Activated CD4-positive, alpha-beta T cell treated with anti-CD3 and anti-CD28 coated beads, Interleukin-2, amount 10 ng/mL, durations not matched to agents 24 days and 14 days (primary cell): ENCODE measurements at regions not wholly inside any gene's neighbourhood (a gene's known extent, or its start where the extent isn't known, plus 50 kb on each side); places are given as distances from the start of the nearest gene placed in this dataset.
"Not testable (repeated sequence)": the region's sequence is repeated elsewhere in the genome, so short reads cannot be mapped to it uniquely, and the experiment has no call there.

Experiments used
- DNase-seq: peaks from one replicate; pipeline ENCODE4 v3.0.0; 2022
- H3K27ac Mint-ChIP-seq: one replicate; pipeline ENCODE4 v1.8.0; 2022; ENCODE audit warnings: mild to moderate bottlenecking, mixed read lengths
- H3K27me3 Mint-ChIP-seq: one replicate; pipeline ENCODE4 v1.8.0; 2022; ENCODE audit warnings: mixed read lengths
- H3K36me3 Mint-ChIP-seq: one replicate; pipeline ENCODE4 v1.8.0; 2022; ENCODE audit warnings: low read depth, mild to moderate bottlenecking, mixed read lengths
- H3K4me1 Mint-ChIP-seq: one replicate; pipeline ENCODE4 v1.8.0; 2021; ENCODE audit warnings: mixed read lengths
- H3K4me3 Mint-ChIP-seq: one replicate; pipeline ENCODE4 v1.8.0; 2022; ENCODE audit warnings: mild to moderate bottlenecking, moderate library complexity, mixed read lengths
- H3K9me3 Mint-ChIP-seq: one replicate; pipeline ENCODE4 v1.8.0; 2021; ENCODE audit warnings: mixed read lengths
- intact Hi-C: fragments of 100-400 bp; cut with micrococcal nuclease; formaldehyde crosslinking; loops from one replicate; pipeline ENCODE4 v1.15.1; 2023

- H3K4me1 Mint-ChIP-seq: no peaks in the 10 kb centered on the region
- no peak overlapping the region for H3K4me3 Mint-ChIP-seq
- no peaks in the 10 kb centered on the region for H3K9me3 Mint-ChIP-seq
- no peaks in the 10 kb centered on the region for H3K27me3 Mint-ChIP-seq
- no peak overlapping the region for H3K27ac Mint-ChIP-seq
- no peak for DNase-seq
- no peaks in the 10 kb centered on the region for H3K36me3 Mint-ChIP-seq
- intact Hi-C loops: no loop called here
These were observed 667.6 kb downstream of the STK39 start for GRCh38 chr2:167579826-167580225.

GRCh38 chr2:167575276-167575675 lies 672.1 kb downstream of the STK39 start:
- no peaks in the 10 kb centered on the region for H3K36me3 Mint-ChIP-seq
- no peaks in the 10 kb centered on the region for H3K4me1 Mint-ChIP-seq
- intact Hi-C loops: no loop called here
- no peaks in the 10 kb centered on the region for H3K27me3 Mint-ChIP-seq
- H3K9me3 Mint-ChIP-seq: no peaks in the 10 kb centered on the region
- DNase-seq: no peak
- no peak overlapping the region for H3K4me3 Mint-ChIP-seq
- H3K27ac Mint-ChIP-seq: no peak overlapping the region

GRCh38 chr2:167572883-167573619 lies 674.3 kb downstream of the STK39 start:
- Mint-ChIP-seq H3K4me1 (no peaks in the 10 kb centered on the region), H3K4me3 (no peak overlapping the region), H3K27me3 (no peaks in the 10 kb centered on the region), H3K36me3 (no peaks in the 10 kb centered on the region), H3K9me3 (no peaks in the 10 kb centered on the region), H3K27ac (no peak overlapping the region)
- DNase-seq: no peak
- intact Hi-C loops: no loop called here

- DNase-seq: no peak
- no peaks in the 10 kb centered on the region for H3K36me3 Mint-ChIP-seq
- H3K4me3 Mint-ChIP-seq: no peak overlapping the region
- no peak overlapping the region for H3K27ac Mint-ChIP-seq
- no peaks in the 10 kb centered on the region for H3K9me3 Mint-ChIP-seq
- H3K27me3 Mint-ChIP-seq: no peaks in the 10 kb centered on the region
- no peaks in the 10 kb centered on the region for H3K4me1 Mint-ChIP-seq
- intact Hi-C loops: no loop called here
These were observed 677.0 kb downstream of the STK39 start for GRCh38 chr2:167570370-167570769.

GRCh38 chr2:167563885-167564619 lies 675.8 kb downstream of the XIRP2 start:
- intact Hi-C loops: not testable (repeated sequence)

GRCh38 chr2:167558272-167558991 lies 670.2 kb downstream of the XIRP2 start:
- DNase-seq, H3K9me3 Mint-ChIP-seq, H3K27ac Mint-ChIP-seq, H3K36me3 Mint-ChIP-seq, H3K4me1 Mint-ChIP-seq, intact Hi-C loops, H3K4me3 Mint-ChIP-seq, H3K27me3 Mint-ChIP-seq: not testable (repeated sequence)

More at GRCh38 chr2:167563885-167564619, 675.8 kb downstream of the XIRP2 start:
- not testable (repeated sequence) for H3K4me3 Mint-ChIP-seq, H3K9me3 Mint-ChIP-seq, H3K27me3 Mint-ChIP-seq, H3K27ac Mint-ChIP-seq, H3K4me1 Mint-ChIP-seq, DNase-seq, H3K36me3 Mint-ChIP-seq

- intact Hi-C loops: no loop called here
- no peak overlapping the region for H3K4me3 Mint-ChIP-seq
- no peak overlapping the region for H3K27ac Mint-ChIP-seq
These were observed 666.9 kb downstream of the XIRP2 start for GRCh38 chr2:167555098-167555720.

GRCh38 chr2:167553635-167554034 lies 665.4 kb downstream of the XIRP2 start:
- Mint-ChIP-seq H3K4me1 (no peaks in the 10 kb centered on the region), H3K4me3 (no peak overlapping the region), H3K27ac (no peak overlapping the region), H3K36me3 (no peaks in the 10 kb centered on the region), H3K9me3 (no peaks in the 10 kb centered on the region), H3K27me3 (no peaks in the 10 kb centered on the region)
- DNase-seq: no peak
- intact Hi-C loops: no loop called here

More at GRCh38 chr2:167555098-167555720, 666.9 kb downstream of the XIRP2 start:
- no peaks in the 10 kb centered on the region for H3K9me3 Mint-ChIP-seq
- H3K4me1 Mint-ChIP-seq: no peaks in the 10 kb centered on the region
- no peak for DNase-seq
- H3K27me3 Mint-ChIP-seq: no peaks in the 10 kb centered on the region
- no peaks in the 10 kb centered on the region for H3K36me3 Mint-ChIP-seq

- DNase-seq: no peak
- intact Hi-C loops: no loop called here
- Mint-ChIP-seq H3K9me3 (no peaks in the 10 kb centered on the region), H3K27ac (no peak overlapping the region), H3K4me3 (no peak overlapping the region), H3K4me1 (no peaks in the 10 kb centered on the region), H3K36me3 (no peaks in the 10 kb centered on the region), H3K27me3 (no peaks in the 10 kb centered on the region)
These were observed 663.1 kb downstream of the XIRP2 start for GRCh38 chr2:167551416-167551815.

- no peaks in the 10 kb centered on the region for H3K36me3 Mint-ChIP-seq
- DNase-seq: no peak
- no peaks in the 10 kb centered on the region for H3K27me3 Mint-ChIP-seq
- intact Hi-C loops: no loop called here
- H3K27ac Mint-ChIP-seq: no peak overlapping the region
- no peaks in the 10 kb centered on the region for H3K9me3 Mint-ChIP-seq
- no peak overlapping the region for H3K4me3 Mint-ChIP-seq
- no peaks in the 10 kb centered on the region for H3K4me1 Mint-ChIP-seq
These were observed 662.2 kb downstream of the XIRP2 start for GRCh38 chr2:167550448-167550847.

- Mint-ChIP-seq H3K36me3 (no peaks in the 10 kb centered on the region), H3K4me1 (no peaks in the 10 kb centered on the region), H3K27ac (no peak overlapping the region), H3K27me3 (no peaks in the 10 kb centered on the region), H3K9me3 (no peaks in the 10 kb centered on the region), H3K4me3 (no peak overlapping the region)
- intact Hi-C loops: no loop called here
- DNase-seq: no peak
These were observed 660.1 kb downstream of the XIRP2 start for GRCh38 chr2:167548396-167548795.

- H3K4me3 Mint-ChIP-seq: no peak overlapping the region
- no peaks in the 10 kb centered on the region for H3K4me1 Mint-ChIP-seq
- no peak overlapping the region for H3K27ac Mint-ChIP-seq
- no peak for DNase-seq
- H3K9me3 Mint-ChIP-seq: no peaks in the 10 kb centered on the region
- intact Hi-C loops: no loop called here
- no peaks in the 10 kb centered on the region for H3K36me3 Mint-ChIP-seq
- no peaks in the 10 kb centered on the region for H3K27me3 Mint-ChIP-seq
These were observed 656.3 kb downstream of the XIRP2 start for GRCh38 chr2:167544602-167545001.

GRCh38 chr2:167543721-167544120 lies 655.4 kb downstream of the XIRP2 start:
- intact Hi-C loops: no loop called here

GRCh38 chr2:167537743-167538142 lies 649.5 kb downstream of the XIRP2 start:
- Mint-ChIP-seq H3K36me3 (no peaks in the 10 kb centered on the region), H3K27me3 (no peaks in the 10 kb centered on the region), H3K4me3 (no peak overlapping the region), H3K9me3 (no peaks in the 10 kb centered on the region), H3K4me1 (no peaks in the 10 kb centered on the region), H3K27ac (no peak overlapping the region)
- no peak for DNase-seq
- intact Hi-C loops: no loop called here

More at GRCh38 chr2:167543721-167544120, 655.4 kb downstream of the XIRP2 start:
- H3K27me3 Mint-ChIP-seq: no peaks in the 10 kb centered on the region
- no peak for DNase-seq
- no peaks in the 10 kb centered on the region for H3K36me3 Mint-ChIP-seq
- H3K4me3 Mint-ChIP-seq: no peak overlapping the region
- H3K27ac Mint-ChIP-seq: no peak overlapping the region
- no peaks in the 10 kb centered on the region for H3K9me3 Mint-ChIP-seq
- no peaks in the 10 kb centered on the region for H3K4me1 Mint-ChIP-seq
